ENCODE measurements at regions not wholly inside any gene's neighbourhood (a gene's known extent, or its start where the extent isn't known, plus 50 kb on each side); places are given as distances from the start of the nearest gene placed in this dataset.

DNA sequence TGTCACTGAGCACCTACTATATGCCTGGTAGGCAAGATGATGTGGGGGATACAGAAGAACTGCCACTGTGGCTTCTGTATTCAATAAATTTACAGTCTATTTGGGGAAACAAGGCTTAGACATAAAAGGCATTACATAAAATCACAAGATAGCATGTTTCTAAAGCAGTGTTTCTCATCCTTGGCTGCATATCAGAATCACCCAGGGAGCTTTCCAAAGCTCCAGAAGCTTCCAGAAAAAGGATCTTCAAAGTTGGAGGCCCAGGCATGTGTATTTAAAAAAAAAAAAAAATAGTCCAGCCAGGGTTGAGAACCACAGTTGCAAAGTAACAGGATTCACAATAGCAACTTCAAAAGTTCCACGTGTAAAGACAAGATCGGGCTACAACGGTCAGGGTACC, 112.4 kb upstream of the SPACA1 start:
- no peak for DNase-seq

GRCh38 chr6:87932361-87932760, 115.3 kb upstream of the SPACA1 start:
- DNase-seq: no peak

DNA sequence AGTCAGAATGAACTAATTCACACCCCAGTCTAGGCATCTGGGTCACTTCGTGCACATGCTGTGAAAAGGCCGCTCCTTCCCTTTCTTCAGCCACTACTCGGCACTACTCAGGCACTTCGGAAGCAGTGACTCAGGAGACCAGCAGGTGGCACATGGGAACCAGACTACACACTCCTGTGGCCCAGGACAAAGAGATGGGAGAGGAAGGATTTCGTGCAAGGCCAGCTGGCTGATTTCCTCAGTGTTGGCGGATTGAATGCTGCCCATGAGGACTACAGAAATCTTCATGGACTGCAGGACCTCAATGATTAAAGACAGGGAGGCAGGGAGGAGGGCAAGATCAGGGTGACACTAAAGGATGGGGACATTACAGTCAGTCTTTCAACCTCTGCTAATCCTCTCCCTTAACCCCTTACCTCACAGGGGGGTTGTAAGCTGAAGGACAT, 117.8 kb upstream of the SPACA1 start:
- DNase-seq: peak; percentile 78

DNA sequence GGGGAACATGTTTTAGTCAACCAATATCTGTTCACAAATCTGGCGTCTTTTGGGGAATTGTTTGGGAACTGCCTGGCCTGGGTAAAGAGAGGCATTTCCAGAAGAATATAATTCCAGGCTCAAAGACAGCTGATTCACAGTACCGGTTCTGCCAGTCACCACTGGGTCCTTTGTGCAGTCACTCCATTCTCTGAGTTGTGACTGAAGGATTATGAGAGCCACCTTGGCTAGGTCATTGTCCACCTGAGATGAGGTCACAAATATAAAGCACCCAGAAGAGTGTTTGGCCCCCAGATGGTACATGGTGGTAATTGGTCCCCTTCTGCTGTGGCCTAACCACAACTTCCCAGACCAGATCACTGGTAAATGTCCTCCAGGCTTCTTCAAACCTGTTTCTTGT, 121.0 kb upstream of the SPACA1 start:
- no peak for DNase-seq

DNA sequence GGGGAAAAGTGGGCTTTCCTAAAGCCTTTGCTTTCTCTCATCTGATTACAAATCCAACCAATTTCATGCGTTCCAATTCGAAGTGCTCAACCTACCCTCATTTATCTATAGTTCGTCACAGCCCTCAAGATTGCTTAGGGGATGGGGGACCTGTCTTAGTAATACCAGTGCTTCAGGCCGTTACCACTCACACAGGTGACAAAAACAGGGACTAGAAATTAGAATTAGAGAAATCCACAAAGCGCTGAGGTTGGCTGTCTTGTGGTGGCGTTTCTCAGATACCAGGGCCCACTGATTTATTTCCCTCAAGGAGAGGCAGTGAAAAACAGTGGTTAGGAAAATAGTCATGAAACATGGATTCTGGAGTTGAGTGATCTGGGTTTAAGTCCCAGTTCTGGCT, 121.6 kb upstream of the SPACA1 start:
- no peak for DNase-seq

GRCh38 chr6:87925373-87926060, 122.1 kb upstream of the SPACA1 start:
- no peak for DNase-seq

- no peak for DNase-seq
These were observed 124.1 kb upstream of the SPACA1 start for GRCh38 chr6:87923389-87924050.

DNA sequence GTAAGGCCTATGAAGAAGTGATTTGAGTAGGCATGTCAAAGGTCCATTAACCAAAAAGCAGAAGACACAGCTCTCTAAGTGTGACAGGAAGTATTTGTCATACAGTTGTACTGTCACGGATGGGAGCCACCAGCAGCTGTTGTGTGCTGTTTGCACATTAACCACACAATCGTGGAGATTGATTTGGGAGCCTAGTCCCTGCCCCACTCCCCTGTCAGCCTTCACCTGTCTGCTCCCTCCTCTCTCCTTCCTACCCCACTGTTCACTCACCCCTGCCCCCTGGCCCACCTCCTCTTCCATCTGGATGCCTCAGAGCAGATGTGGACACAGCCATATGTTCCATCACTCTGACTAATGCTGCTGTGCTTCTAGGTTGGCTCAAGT, 124.7 kb upstream of the SPACA1 start:
- no peak for DNase-seq

- DNase-seq: no peak
These were observed 125.3 kb upstream of the SPACA1 start for GRCh38 chr6:87922196-87922946.

DNA sequence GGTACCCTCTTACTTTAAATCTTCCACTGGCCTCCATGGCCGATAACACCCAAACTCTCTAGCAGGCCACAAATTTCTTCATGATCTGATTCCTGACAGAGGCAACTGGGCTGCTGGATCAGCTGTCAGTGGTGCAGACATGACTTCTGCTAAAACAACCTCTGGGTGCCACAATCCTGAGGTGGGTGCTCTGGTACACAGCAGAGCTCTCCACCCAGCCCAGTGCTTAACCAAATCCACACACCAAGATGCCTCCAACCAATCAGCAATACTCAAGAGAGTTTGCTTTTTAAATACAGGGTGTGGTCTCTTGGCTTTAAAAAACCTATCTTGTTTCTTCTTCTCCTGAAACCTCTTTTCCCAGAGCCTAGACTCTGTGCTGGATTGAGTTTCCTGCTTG, 126.6 kb upstream of the SPACA1 start:
- DNase-seq: no peak

DNA sequence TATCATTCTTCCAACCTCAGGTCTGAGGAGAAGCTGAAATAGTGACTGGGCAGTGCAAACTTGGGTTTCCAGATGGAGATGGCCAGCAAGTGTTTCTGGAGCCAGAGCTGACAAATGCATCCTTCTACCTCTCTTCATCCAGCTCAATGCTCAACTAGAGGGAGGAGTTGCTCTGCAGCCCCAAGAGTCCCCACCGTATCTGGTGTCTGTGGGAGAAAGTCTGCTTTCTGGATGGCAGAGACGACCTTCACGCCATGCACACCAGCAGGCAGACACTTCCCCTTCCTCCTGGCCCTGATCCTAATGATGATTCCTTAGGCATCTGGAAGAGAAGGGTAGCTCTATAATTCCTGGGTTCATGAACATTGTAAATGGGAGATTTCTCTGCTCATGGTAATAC, 127.4 kb upstream of the SPACA1 start:
- DNase-seq: no peak

- DNase-seq: no peak
These were observed 128.2 kb upstream of the SPACA1 start for GRCh38 chr6:87919416-87919815.

DNA sequence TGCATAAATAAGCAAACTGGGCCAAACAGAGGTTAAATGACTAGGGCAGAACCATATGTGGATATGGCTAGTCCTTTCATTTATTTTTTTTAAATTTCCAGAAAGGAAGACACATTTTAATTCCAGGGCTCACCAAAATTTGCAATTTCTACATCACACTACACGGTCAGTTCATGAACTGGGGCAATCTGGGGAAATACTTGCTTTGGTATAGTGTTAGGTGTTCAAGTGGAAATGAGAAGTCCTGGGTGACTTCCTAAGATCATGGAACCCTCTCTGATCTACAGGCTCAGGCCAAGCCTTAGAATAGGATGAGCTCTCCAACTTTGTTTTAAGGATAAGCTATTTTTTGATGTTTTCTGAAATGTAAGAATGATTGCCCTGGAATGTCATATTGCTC, 128.6 kb upstream of the SPACA1 start:
- DNase-seq: no peak

DNA sequence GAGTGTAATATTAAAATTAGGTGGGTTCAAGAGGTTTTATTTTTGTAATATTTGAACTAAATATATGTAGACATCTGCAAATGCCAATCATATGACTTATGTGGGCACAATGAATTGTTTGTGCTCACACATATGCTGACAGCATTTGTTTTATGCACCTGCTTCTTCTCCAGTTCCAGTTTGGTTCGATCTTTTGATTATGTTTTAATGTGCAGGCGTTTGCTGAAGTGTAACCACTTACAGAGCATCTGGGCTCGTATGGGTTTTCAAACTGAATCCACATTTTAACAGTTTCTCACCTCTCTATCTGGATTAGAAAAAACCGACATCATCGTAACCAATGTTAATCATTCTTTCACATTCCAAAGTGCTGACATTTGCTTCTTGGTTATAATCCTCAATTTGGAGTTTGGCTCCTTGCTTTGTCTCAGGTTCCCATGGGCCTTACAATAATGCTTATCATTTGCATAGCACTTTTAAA, 129.1 kb upstream of the SPACA1 start:
- no peak for DNase-seq

GRCh38 chr6:87917886-87918285, 129.8 kb upstream of the SPACA1 start:
- no peak for DNase-seq

DNA sequence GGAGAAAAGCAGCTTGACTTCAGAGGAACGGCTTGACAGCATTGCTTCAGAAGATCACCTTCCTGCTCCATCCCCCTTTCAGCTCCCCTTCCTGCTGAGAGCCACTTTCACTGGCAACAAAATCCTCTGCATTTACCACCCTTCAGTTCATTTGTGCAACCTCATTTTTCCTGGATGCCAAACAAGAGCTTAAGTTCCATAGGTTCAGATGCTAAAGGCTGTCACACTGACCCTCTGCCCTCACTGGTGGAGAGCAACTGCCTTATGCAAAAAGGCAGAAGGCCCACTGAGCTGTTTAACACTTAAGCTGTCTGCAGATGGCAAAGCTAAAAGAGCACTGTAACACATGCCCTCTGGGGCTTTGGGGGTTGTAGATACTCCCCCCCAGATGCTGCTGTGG, 131.2 kb upstream of the SPACA1 start:
- DNase-seq: no peak

DNA sequence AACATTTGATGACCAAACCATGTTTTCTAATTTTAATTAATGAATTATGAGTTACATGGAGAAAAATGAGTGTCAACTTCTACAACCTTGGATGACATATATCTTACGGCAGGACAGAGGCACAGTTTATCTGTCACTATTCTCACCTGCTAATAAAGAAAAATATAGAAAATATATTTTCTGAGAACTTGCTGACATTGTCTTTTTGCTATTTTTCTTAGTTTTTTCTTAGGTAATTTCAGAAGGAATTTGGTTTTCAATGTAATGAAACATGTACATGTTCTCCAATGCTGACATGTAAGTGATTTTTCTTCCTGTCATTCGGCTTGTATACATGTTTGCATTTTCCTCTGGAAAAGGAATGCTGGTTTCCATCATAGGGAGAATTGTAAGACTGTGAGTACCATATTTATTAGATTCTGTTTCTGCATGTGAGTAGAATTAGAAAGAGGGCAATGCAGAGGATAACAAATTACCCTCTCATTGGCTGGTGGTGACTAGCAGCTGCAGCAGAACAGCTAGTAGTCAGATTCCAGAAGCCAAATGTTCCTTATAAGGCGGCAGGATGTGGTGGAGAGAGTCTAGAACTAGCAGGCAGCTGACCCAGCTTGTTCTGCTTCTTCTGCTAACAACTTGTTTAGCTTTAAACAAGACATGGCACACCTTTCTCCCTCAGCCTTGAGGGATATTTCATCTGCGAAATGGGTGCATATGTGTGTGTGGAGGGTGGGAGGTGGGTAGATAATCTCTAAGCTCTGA, 132.8 kb upstream of the SPACA1 start:
- DNase-seq: no peak

- DNase-seq: no peak
These were observed 133.7 kb upstream of the SPACA1 start for GRCh38 chr6:87913974-87914373.

DNA sequence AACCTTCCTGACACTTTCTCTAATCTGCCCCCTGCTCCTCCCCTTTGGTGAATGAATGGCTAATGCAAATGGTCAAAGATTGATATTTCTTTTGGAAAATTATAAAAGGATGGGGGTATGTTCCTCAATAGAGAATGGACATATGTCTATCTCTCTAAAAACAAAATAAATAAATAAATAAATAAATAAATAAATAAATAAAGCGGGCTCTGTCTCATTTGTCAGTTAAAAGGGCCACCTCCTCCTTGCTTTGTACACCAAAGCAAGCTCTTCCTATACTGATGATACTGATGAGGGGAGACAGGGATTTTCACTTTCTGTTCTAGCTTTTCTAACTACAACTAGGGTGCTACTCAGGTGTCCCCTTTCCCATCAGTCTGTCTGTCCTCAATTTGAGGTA, 135.5 kb upstream of the SPACA1 start:
- DNase-seq: no peak

DNA sequence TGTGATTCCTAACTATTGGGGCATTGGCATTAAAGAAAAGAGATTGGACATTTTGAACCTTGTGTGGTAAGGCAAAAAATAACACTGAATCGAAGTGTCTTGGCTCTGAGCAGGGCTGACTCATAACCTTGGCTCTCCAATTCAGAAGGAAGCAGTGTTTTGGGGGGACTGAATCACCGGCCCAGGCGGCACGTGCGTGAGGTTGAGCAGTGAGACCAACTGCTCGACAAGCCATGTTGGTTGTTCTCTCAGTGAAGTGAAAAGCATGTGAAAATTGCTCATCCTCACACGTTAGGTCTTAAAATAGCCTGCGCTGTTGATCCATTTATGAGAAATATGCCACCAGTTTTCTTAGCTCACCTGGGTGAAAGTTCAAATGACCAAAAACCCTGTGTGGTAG, 137.8 kb upstream of the SPACA1 start:
- DNase-seq: no peak

- DNase-seq: no peak
These were observed 138.4 kb upstream of the SPACA1 start for GRCh38 chr6:87908978-87909811.

- DNase-seq: no peak
These were observed 140.1 kb upstream of the SPACA1 start for GRCh38 chr6:87907521-87907920.
